H1 (cell line): ENCODE measurements at regions not wholly inside any gene's neighbourhood (a gene's known extent, or its start where the extent isn't known, plus 50 kb on each side); places are given as distances from the start of the nearest gene placed in this dataset.

Source experiments
- CTCF ChIA-PET: fragments of 300-600 bp; sonication (Branson Sonifier 250); formaldehyde crosslinking; loops from one replicate; lab custom pipeline; 2021; ENCODE audit not compliant: partially characterized antibody; lab: Charles Lee
- POLR2A ChIA-PET: fragments of 300-600 bp; sonication (Branson Sonifier 250); formaldehyde crosslinking; loops from one replicate; lab custom pipeline; 2021; ENCODE audit warnings: inconsistent platforms; ENCODE audit not compliant: partially characterized antibody; lab: Charles Lee
- DNase-seq, 2 experiments: peaks; one replicate each; pipeline versions ENCODE4 v3.0.0 to v3.0.0-alpha.2; 2010 to 2022; ENCODE audit warnings: low spot score in 2 of 2, low read depth in 1 of 2, mixed read lengths in 1 of 2
- FAIRE-seq: peaks from 2 replicates; lab custom pipeline; 2011; peaks lifted over from hg19 to GRCh38; lab: Jason Lieb, UNC
- H2AFZ ChIP-seq: 2 replicates; pipeline ENCODE4 v1.8.1; 2012; ENCODE audit warnings: low read length, inconsistent platforms
- H2AK5ac ChIP-seq: 2 replicates; pipeline ENCODE4 v1.6.1; 2013; ENCODE audit warnings: low read depth, low read length
- H2BK120ac ChIP-seq: replicated peaks from 2 replicates; pipeline ENCODE3; 2013; ENCODE audit warnings: low read depth, low read length, inconsistent platforms
- H2BK12ac ChIP-seq: 2 replicates; pipeline ENCODE4 v1.6.1; 2013; ENCODE audit warnings: low read depth, low read length
- H2BK15ac ChIP-seq: 2 replicates; pipeline ENCODE4 v1.6.1; 2013; ENCODE audit warnings: low read length
- H2BK20ac ChIP-seq: 2 replicates; pipeline ENCODE4 v1.6.1; 2013; ENCODE audit warnings: low read length
- H2BK5ac ChIP-seq: 2 replicates; pipeline ENCODE4 v1.6.1; 2013; ENCODE audit warnings: low read depth, low read length
- H3K14ac ChIP-seq: 2 replicates; pipeline ENCODE4 v1.6.1; 2013; ENCODE audit warnings: inconsistent platforms; ENCODE audit not compliant: insufficient read length
- H3K18ac ChIP-seq: 2 replicates; pipeline ENCODE4 v1.6.1; 2013; ENCODE audit warnings: low read length; ENCODE audit errors: extremely low read depth
- H3K23ac ChIP-seq: 2 replicates; pipeline ENCODE4 v1.6.1; 2013; ENCODE audit warnings: inconsistent platforms; ENCODE audit not compliant: insufficient read length
- H3K23me2 ChIP-seq: 2 replicates; pipeline ENCODE4 v1.6.1; 2013; ENCODE audit warnings: low read depth, low read length
- H3K27ac ChIP-seq: 2 replicates; pipeline ENCODE4 v1.6.1; 2011; ENCODE audit warnings: low read depth, low read length, inconsistent platforms
- H3K27me3 ChIP-seq, 4 experiments: replicated peaks in 1 of 4; 1 replicate in 1 of 4; 2 replicates in 3 of 4; pipeline versions ENCODE4 v1.6.1 to v1.8.1; 2011 to 2013; ENCODE audit warnings: low read length in 3 of 4, mild to moderate bottlenecking in 3 of 4, inconsistent platforms in 2 of 4, mixed read lengths in 2 of 4, moderate library complexity in 1 of 4; ENCODE audit not compliant: control insufficient read depth in 3 of 4, insufficient read depth in 3 of 4; ENCODE audit errors: extremely low read depth in 1 of 4
- H3K36me3 ChIP-seq, 4 experiments: 2 replicates each; pipeline versions ENCODE4 v1.6.1 to v1.8.1; 2011 to 2013; ENCODE audit warnings: mild to moderate bottlenecking in 4 of 4, low read length in 3 of 4, moderate library complexity in 2 of 4, control low read depth in 1 of 4, inconsistent platforms in 1 of 4; ENCODE audit not compliant: insufficient read depth in 4 of 4, control insufficient read depth in 2 of 4
- H3K4ac ChIP-seq: replicated peaks from 2 replicates; pipeline ENCODE3; 2013; ENCODE audit warnings: low read length, low read depth, mixed read lengths, inconsistent platforms; ENCODE audit not compliant: insufficient read length
- H3K4me1 ChIP-seq, 4 experiments: replicated peaks in 1 of 4; 1 replicate in 1 of 4; 2 replicates in 3 of 4; pipeline versions ENCODE4 v1.6.1 to v1.8.1; 2011 to 2013; ENCODE audit warnings: low read length in 3 of 4, inconsistent platforms in 2 of 4, mixed read lengths in 1 of 4; ENCODE audit not compliant: insufficient read depth in 4 of 4, control insufficient read depth in 3 of 4
- H3K4me2 ChIP-seq, 2 experiments: 2 replicates each; pipeline versions ENCODE4 v1.6.1 to v1.8.1; 2011 to 2013; ENCODE audit warnings: low read depth in 2 of 2, low read length in 2 of 2, control low read depth in 1 of 2, inconsistent platforms in 1 of 2, mild to moderate bottlenecking in 1 of 2; ENCODE audit not compliant: insufficient read depth in 1 of 2
- H3K4me3 ChIP-seq, 4 experiments: fragments of 200-600, 300-600 bp in 1 of 4; sonication (generic), shearing (Covaris generic), sonication (Bioruptor Twin) in 1 of 4; 2 replicates each; pipeline versions ENCODE4 v1.5.1 to v1.8.1; 2011 to 2016; ENCODE audit warnings: low read length in 4 of 4, low read depth in 3 of 4, control low read depth in 2 of 4, inconsistent platforms in 2 of 4, mild to moderate bottlenecking in 2 of 4, mixed read lengths in 1 of 4, moderate library complexity in 1 of 4; ENCODE audit not compliant: insufficient read depth in 2 of 4; ENCODE audit errors: extremely low read depth in 1 of 4
- H3K56ac ChIP-seq: replicated peaks from 2 replicates; pipeline ENCODE3; 2013; ENCODE audit warnings: low read depth, mild to moderate bottlenecking, mixed read lengths, low read length, inconsistent platforms; ENCODE audit not compliant: insufficient read length
- H3K79me1 ChIP-seq: 2 replicates; pipeline ENCODE4 v1.6.1; 2013; ENCODE audit warnings: low read depth, low read length, control low read depth
- H3K79me2 ChIP-seq, 2 experiments: 2 replicates each; pipeline versions ENCODE4 v1.6.1 to v1.8.1; 2012 to 2013; ENCODE audit warnings: low read length in 2 of 2, mild to moderate bottlenecking in 2 of 2, inconsistent platforms in 1 of 2; ENCODE audit not compliant: insufficient read depth in 2 of 2, control insufficient read depth in 1 of 2
- H3K9ac ChIP-seq, 4 experiments: replicated peaks in 1 of 4; 1 replicate in 1 of 4; 2 replicates in 3 of 4; pipeline versions ENCODE4 v1.6.1 to v1.8.1; 2011 to 2013; ENCODE audit warnings: low read depth in 3 of 4, low read length in 3 of 4, control low read depth in 2 of 4, mild to moderate bottlenecking in 2 of 4, moderate library complexity in 2 of 4, inconsistent platforms in 1 of 4; ENCODE audit errors: extremely low read depth in 1 of 4
- H3K9me3 ChIP-seq, 2 experiments: 2 replicates each; pipeline versions ENCODE4 v1.6.1 to v1.8.1; 2012 to 2013; ENCODE audit warnings: mild to moderate bottlenecking in 2 of 2, moderate library complexity in 2 of 2, control low read depth in 1 of 2, inconsistent platforms in 1 of 2, low read depth in 1 of 2, low read length in 1 of 2, mixed read lengths in 1 of 2; ENCODE audit not compliant: insufficient read depth in 2 of 2
- H4K20me1 ChIP-seq, 2 experiments: replicated peaks in 1 of 2; 2 replicates each; pipeline versions ENCODE3 to v1.8.1; 2011 to 2013; ENCODE audit warnings: inconsistent platforms in 2 of 2, low read length in 2 of 2, mild to moderate bottlenecking in 1 of 2; ENCODE audit not compliant: insufficient read depth in 2 of 2, control insufficient read depth in 1 of 2
- H4K5ac ChIP-seq: 2 replicates; pipeline ENCODE4 v1.6.1; 2013; ENCODE audit warnings: low read length, low read depth, mixed read lengths, inconsistent platforms; ENCODE audit not compliant: insufficient read length
- H4K8ac ChIP-seq: 2 replicates; pipeline ENCODE4 v1.8.0; 2013; ENCODE audit warnings: mild to moderate bottlenecking, moderate library complexity, low read length, inconsistent platforms; ENCODE audit not compliant: insufficient read depth; ENCODE audit errors: extremely low read depth
- H4K91ac ChIP-seq: replicated peaks from 2 replicates; pipeline ENCODE3; 2013; ENCODE audit warnings: low read length, mixed read lengths, inconsistent platforms; ENCODE audit not compliant: insufficient read length
- MAFK ChIP-seq: IDR thresholded peaks from 2 replicates; pipeline ENCODE4 v1.6.1; 2012; ENCODE audit warnings: low read depth, mild to moderate bottlenecking, improper control_type of control experiment, low read length
- WGBS, 2 experiments: shearing (Covaris generic) in 1 of 2; methylation state at CpG; one replicate each; pipeline versions ENCODE4 v1.1.6 to v1.1.7; 2013 to 2015; ENCODE audit warnings: low lambda C conversion rate in 2 of 2, mixed read lengths in 2 of 2, inconsistent platforms in 1 of 2, low coverage in 1 of 2, missing lambda C conversion rate in 1 of 2; ENCODE audit not compliant: insufficient replicate concordance in 2 of 2, insufficient coverage in 1 of 2, insufficient read length in 1 of 2; ENCODE audit errors: extremely low coverage in 1 of 2, missing lambda C conversion rate in 1 of 2; 5-methylcytosine and 5-hydroxymethylcytosine counted together
- TF ChIP-seq, protein P1 (sequence below), 3 experiments: IDR thresholded peaks; 1 replicate in 2 of 3; 2 replicates in 1 of 3; pipeline versions ENCODE4 v1.5.1 to v1.6.1; 2011; ENCODE audit warnings: low read length in 3 of 3, mild to moderate bottlenecking in 3 of 3, inconsistent platforms in 2 of 3, low read depth in 1 of 3, moderate library complexity in 1 of 3; ENCODE audit not compliant: insufficient read depth in 1 of 3; ENCODE audit errors: control extremely low read depth in 1 of 3

DNA sequence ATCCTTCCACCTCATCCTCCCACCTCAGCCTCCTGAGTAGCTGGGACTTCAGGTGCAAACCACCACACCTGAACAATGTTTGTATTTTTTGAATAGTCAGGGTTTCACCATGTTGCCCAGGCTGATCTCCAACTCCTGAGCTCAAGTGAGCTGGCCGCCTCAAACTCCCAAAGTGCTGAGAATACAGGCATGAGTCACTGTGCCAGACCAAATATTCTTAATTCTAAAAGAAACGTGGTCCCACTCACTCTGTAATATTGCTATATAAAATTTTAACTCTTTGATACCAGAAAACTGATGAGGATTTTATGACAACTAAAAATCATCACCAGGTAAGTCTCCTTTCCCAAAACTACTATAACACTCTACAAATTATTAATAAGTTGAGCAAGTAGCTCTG lies 716.8 kb upstream of the GJE1 start:
- H3K79me2 ChIP-seq = no peaks in the 10 kb centered on the region
- no peaks in the 10 kb centered on the region for H3K4me1 ChIP-seq
- no peak overlapping the region for H2BK5ac ChIP-seq
- DNase-seq = no peak
- H4K91ac ChIP-seq = no peak overlapping the region
- H3K23me2 ChIP-seq = no peaks in the 10 kb centered on the region
- no peak overlapping the region for H2AFZ ChIP-seq
- no peak overlapping the region for H3K14ac ChIP-seq
- ChIA-PET POLR2A (no interaction called here), CTCF (interaction anchor here (1.6 kb wide), 1 partner anchor 10 kb away, joined by 4 read pairs; no protein-coding TSS in a partner anchor)
- no peaks in the 10 kb centered on the region for H3K27me3 ChIP-seq
- H2BK20ac ChIP-seq = no peak overlapping the region
- no peak overlapping the region for H2BK12ac ChIP-seq
- H4K5ac ChIP-seq = no peak overlapping the region
- no peaks in the 10 kb centered on the region for H3K9me3 ChIP-seq
- no peak overlapping the region for H3K56ac ChIP-seq
- H2BK15ac ChIP-seq = no peak overlapping the region
- no peak overlapping the region for H3K9ac ChIP-seq
- H3K23ac ChIP-seq = no peak overlapping the region
- FAIRE-seq = no peak
- no peak overlapping the region for H3K27ac ChIP-seq
- no peak overlapping the region for H2BK120ac ChIP-seq
- no peak overlapping the region for H3K4ac ChIP-seq
- H4K8ac ChIP-seq = no peak overlapping the region
- H3K4me2 ChIP-seq = no peak overlapping the region
- no peak overlapping the region for H2AK5ac ChIP-seq
- H3K18ac ChIP-seq = no peak overlapping the region
- TF ChIP-seq, protein P1, sequence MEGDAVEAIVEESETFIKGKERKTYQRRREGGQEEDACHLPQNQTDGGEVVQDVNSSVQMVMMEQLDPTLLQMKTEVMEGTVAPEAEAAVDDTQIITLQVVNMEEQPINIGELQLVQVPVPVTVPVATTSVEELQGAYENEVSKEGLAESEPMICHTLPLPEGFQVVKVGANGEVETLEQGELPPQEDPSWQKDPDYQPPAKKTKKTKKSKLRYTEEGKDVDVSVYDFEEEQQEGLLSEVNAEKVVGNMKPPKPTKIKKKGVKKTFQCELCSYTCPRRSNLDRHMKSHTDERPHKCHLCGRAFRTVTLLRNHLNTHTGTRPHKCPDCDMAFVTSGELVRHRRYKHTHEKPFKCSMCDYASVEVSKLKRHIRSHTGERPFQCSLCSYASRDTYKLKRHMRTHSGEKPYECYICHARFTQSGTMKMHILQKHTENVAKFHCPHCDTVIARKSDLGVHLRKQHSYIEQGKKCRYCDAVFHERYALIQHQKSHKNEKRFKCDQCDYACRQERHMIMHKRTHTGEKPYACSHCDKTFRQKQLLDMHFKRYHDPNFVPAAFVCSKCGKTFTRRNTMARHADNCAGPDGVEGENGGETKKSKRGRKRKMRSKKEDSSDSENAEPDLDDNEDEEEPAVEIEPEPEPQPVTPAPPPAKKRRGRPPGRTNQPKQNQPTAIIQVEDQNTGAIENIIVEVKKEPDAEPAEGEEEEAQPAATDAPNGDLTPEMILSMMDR (IDR thresholded peaks at IDR 0.05; ENCODE audit: control extremely low read depth in 1 of 3, insufficient read depth in 1 of 3, low read depth in 1 of 3, low read length in 3 of 3) = no peak
- TF ChIP-seq MAFK = no peak
- H3K36me3 ChIP-seq = no peaks in the 10 kb centered on the region
- 95% methylated on average over 2 of the region's 2 CpGs; no CpG with 5 or more reads in 1 of the 2 experiments for WGBS, 2 experiments
- H4K20me1 ChIP-seq = no peaks in the 10 kb centered on the region
- H3K79me1 ChIP-seq = no peaks in the 10 kb centered on the region
- H3K4me3 ChIP-seq = no peak overlapping the region
